Fibroblast of pulmonary artery (primary cell): ENCODE measurements at regions not wholly inside any gene's neighbourhood (a gene's known extent, or its start where the extent isn't known, plus 50 kb on each side); places are given as distances from the start of the nearest gene placed in this dataset.

Experiments
- DNase-seq: peaks from one replicate; pipeline ENCODE4 v3.0.0-alpha.2; 2010; ENCODE audit warnings: low read depth
- H3K4me3 ChIP-seq: replicated peaks from 2 replicates; pipeline ENCODE4 v1.5.1; 2011; ENCODE audit warnings: low read depth, mild to moderate bottlenecking, control low read depth, low read length, moderate library complexity
- TF ChIP-seq, protein P1 (sequence below): IDR thresholded peaks from 2 replicates; pipeline ENCODE4 v1.5.1; 2011; ENCODE audit warnings: mild to moderate bottlenecking, control low read depth, low read length, inconsistent platforms; ENCODE audit errors: missing control alignments

DNA sequence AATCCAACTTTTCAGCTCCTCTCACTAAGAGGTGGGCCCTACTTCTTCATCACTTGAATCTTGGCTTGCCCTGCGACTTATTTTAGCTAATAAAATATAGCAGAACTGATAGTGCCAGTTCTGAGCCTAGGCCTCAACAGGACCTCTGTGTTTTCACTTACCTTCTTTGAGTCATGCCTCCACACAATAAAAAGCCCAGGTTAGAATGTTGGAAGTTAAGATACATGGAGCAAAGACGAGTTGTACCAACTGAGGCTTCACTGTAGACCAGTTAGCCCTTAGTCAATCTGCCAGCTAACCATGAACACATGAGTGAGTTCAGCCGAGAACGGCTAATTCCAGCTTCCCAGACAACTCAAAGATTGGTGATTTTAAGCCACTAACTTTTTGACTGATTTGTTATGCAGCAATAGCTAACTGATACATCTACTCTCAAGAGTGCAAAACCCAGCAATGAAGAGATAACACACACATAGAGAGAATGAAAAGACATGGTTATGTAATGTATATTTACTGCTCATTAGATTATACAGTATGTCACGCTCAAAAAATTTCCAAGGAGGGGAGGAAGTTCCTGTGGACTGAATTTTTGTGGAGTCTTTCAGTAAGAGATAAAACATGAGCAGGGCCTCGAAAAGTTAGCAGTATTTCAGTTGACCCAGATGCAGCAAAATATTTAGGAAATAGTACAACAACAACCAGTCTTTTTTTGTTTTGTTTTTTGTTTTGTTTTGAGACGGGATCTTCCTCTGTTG lies 181.1 kb downstream of the MYCN start:
- no peak for DNase-seq
- H3K4me3 ChIP-seq, result no peak overlapping the region
- TF ChIP-seq, protein P1, sequence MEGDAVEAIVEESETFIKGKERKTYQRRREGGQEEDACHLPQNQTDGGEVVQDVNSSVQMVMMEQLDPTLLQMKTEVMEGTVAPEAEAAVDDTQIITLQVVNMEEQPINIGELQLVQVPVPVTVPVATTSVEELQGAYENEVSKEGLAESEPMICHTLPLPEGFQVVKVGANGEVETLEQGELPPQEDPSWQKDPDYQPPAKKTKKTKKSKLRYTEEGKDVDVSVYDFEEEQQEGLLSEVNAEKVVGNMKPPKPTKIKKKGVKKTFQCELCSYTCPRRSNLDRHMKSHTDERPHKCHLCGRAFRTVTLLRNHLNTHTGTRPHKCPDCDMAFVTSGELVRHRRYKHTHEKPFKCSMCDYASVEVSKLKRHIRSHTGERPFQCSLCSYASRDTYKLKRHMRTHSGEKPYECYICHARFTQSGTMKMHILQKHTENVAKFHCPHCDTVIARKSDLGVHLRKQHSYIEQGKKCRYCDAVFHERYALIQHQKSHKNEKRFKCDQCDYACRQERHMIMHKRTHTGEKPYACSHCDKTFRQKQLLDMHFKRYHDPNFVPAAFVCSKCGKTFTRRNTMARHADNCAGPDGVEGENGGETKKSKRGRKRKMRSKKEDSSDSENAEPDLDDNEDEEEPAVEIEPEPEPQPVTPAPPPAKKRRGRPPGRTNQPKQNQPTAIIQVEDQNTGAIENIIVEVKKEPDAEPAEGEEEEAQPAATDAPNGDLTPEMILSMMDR, result no peak

DNA sequence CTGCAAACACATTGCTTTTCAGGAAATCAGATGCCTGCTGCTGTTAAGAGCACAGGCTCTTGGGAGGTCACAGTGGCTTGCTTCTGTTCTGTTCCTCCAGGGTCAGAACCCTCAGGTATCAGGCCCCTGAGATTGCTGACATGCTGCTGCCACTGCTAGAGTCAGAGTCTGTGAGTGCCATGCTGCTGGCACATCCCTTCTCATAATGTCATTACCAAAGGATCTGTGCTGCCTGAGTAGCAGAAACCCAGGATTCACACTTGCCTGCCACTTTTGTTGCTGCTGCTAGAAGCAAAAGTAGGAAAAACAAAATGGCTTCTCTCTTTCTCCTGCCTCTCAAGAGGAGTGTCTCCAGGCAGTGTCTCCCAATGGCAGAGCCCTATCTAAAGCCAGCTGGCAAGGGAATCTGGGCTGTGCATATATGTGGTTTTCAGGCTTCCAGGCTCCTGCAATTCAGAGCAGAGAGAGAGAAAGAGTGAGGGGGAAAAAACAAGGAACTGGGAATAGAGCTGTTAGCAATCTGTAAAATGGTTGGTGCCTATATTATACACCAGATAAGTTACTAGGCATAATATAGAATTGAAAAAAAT lies 180.3 kb downstream of the MYCN start:
- TF ChIP-seq, protein P1, result no peak
- H3K4me3 ChIP-seq, result no peak overlapping the region
- no peak for DNase-seq

DNA sequence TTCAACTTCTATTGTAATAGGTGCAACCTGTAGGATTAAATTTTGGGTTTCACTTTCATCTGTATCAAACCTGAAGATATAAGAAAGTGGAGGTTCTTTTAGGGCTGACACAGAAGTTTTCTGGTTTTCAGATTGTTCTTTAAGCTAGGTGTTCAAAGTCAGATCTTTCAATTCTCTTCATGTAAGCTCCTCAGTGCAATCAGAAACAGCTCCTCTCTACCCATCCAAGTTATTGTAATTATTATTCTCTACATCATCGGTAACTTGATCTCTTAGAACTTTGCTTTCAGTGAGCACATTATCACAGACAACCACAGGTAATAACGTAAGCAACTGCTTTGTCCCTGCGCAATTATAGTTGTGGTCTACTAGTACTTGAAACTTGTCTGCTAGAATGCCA lies 179.4 kb downstream of the MYCN start:
- TF ChIP-seq, protein P1, result no peak
- H3K4me3 ChIP-seq, result no peak overlapping the region
- DNase-seq, result no peak

DNA sequence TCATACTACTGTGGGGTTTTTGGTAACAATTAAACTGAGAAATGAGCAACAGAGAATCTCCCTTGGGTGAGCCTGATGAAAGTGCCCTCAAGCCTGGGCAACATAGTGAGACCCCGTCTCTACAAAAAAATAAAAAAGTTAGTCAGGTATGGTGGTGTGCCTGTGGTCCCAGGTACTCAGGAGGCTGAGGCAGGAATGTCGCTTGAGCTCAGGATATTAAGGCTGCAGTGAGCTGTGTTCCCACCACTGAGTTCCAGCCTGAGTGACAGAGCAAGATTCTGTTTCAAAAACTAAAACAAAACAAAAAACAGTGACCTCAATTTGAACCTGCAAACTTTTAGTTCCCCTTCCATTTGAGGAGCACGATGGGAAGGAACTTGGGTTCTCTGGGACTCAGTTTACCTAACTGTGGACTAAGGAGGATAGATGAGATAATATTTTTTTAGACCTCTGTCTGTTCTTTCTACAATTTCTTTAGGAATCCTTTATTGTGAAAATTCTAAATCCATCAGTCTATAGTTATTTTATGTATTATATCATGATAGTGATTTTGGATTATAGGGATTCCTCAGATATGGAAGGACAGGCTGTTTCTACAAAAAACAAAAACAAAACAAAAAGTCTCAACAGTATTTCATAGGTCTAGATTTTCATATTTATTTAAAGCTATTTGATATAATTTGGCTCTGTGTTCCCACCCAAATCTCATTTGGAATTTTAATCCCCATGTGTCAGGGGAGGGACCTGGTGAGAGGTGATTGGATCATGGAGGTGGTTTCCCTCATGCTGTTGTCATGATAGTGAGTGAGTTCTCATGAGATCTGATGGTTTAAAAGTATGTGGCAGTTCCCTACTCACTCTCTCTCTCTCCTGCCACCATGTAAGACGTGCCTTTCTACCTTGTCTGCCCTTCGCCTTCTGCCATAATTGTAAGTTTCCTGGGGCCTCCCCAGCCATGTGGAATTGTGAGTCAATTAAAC lies 178.6 kb downstream of the MYCN start:
- TF ChIP-seq, protein P1, result no peak
- DNase-seq, result no peak
- no peak overlapping the region for H3K4me3 ChIP-seq

DNA sequence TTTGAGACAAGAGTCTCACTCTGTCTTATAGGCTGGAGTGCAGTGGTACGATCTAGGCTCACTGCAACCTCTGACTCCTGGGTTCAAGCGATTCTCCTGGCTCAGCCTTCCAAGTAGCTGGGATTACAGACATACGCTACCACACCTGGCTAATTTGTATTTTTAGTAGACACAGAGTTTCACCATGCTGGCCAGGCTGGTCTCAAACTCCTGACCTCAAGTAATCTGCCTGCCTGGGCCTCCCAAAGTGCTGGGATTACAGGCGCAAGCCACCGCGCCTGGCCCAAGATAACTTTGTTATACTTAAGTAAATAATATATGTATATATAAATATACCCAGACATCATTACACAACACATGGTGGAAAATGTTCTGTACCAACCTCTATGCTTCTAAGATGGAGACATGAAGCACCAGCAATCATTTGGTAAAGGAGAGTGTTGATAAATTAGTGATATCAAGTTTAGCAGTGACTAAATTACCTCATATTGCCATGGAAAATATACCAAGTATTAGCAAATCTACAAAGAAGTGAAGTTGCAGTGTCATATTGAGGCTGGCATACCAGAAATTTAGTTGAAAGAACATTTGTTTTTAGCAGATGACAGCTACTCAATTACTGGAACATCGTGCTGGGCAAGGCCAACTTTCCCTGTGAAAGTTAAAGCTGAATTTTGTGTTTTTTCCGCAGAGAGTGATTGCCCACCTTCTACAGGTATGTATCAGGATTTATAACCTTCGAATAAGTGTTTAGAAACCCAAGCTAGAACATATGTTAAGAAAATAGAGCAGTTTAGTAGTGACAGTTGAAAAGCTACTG lies 177.7 kb downstream of the MYCN start:
- TF ChIP-seq, protein P1, result no peak
- no peak for DNase-seq
- H3K4me3 ChIP-seq, result no peak overlapping the region

DNA sequence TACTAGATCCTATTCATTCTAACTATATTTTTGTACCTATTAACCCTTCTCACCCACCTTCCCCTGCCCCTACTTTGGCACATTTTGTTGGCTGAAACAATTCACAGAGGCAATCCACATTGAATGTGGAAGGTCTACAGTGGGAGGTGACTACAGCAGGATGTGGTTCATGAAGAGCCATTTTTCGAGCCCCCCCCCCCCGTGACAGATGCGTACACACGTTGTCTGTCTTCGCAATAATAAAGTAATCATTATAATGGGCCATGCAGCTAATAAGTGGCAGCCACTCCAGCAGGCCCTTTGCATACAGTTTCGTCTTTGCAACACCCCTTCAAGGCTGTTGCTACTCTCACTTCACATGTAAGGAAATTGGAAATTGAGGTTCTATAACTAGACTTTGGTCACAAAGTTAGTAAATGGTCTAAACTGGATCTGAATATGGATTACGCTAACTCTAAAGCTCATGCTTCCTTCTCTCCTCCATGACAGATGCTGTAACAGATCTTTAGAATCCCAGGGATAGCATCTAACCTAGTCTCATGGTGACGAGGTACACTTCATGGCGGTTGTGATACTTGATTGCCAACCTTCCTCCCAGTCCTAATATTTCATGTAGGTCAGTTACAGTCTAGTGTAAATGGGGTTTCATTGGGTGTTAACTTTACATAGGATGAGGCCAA lies 176.8 kb downstream of the MYCN start:
- no peak overlapping the region for H3K4me3 ChIP-seq
- TF ChIP-seq, protein P1, result no peak

More for the DNA sequence above, 176.8 kb downstream of the MYCN start:
- DNase-seq, result no peak
